Ishikawa (cell line): ENCODE measurements at regions not wholly inside any gene's neighbourhood (a gene's known extent, or its start where the extent isn't known, plus 50 kb on each side); places are given as distances from the start of the nearest gene placed in this dataset.

Experiments
- CEBPB ChIP-seq: IDR thresholded peaks from 2 replicates; pipeline ENCODE4 v1.6.1; 2012
- CREB1 ChIP-seq: IDR thresholded peaks from 2 replicates; pipeline ENCODE4 v1.6.1; 2012; ENCODE audit warnings: low read depth
- EGR1 ChIP-seq: IDR thresholded peaks from 2 replicates; pipeline ENCODE4 v1.6.1; 2012
- EP300 ChIP-seq: IDR thresholded peaks from 2 replicates; pipeline ENCODE4 v1.6.1; 2012; ENCODE audit warnings: borderline replicate concordance
- FOXM1 ChIP-seq: IDR thresholded peaks from 2 replicates; pipeline ENCODE4 v1.6.1; 2012; ENCODE audit warnings: low read depth, borderline replicate concordance
- NFIC ChIP-seq: IDR thresholded peaks from 2 replicates; pipeline ENCODE4 v1.6.1; 2012
- RAD21 ChIP-seq: IDR thresholded peaks from 2 replicates; pipeline ENCODE4 v1.6.1; 2012; ENCODE audit warnings: low read depth
- TAF1 ChIP-seq: IDR thresholded peaks from 2 replicates; pipeline ENCODE4 v1.6.1; 2012; ENCODE audit warnings: low read depth, mild to moderate bottlenecking
- TCF12 ChIP-seq: IDR thresholded peaks from 2 replicates; pipeline ENCODE4 v1.6.1; 2012; ENCODE audit warnings: low read depth
- TEAD4 ChIP-seq: IDR thresholded peaks from 2 replicates; pipeline ENCODE4 v1.6.1; 2012
- YY1 ChIP-seq: IDR thresholded peaks from 2 replicates; pipeline ENCODE4 v1.6.1; 2012; ENCODE audit warnings: low read depth
- ZBTB7A ChIP-seq: IDR thresholded peaks from 2 replicates; pipeline ENCODE4 v1.6.1; 2012; ENCODE audit warnings: low read depth
- TF ChIP-seq, protein P1 (sequence below): IDR thresholded peaks from 2 replicates; pipeline ENCODE4 v1.6.1; 2012; ENCODE audit warnings: low read depth, mild to moderate bottlenecking
- TF ChIP-seq, protein P2 (sequence below): IDR thresholded peaks from 2 replicates; pipeline ENCODE4 v1.6.1; 2012
- TF ChIP-seq, protein P3 (sequence below): IDR thresholded peaks from 2 replicates; pipeline ENCODE4 v1.6.1; 2012

DNA sequence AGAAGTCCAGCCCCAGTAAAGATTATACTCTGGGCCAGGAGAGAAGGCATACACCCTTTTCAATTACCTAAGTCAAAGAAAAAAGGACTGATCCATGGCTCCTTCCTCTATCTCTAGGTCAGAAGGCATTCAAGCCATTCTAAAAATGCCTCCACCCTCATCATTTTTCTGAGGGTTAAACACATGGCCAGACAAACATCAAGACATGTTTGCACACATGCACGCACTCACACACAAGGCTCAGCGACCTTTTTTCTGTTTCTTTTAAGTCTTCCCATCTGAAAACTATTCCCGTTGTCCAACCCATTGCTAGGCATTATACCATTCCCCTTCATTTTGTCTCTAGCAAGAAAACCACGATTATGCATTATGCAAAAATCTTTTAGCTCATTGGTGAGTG is 126.6 kb downstream of the EN1 start:
- no peak for TF ChIP-seq CREB1
- TF ChIP-seq TCF12 = no peak
- TF ChIP-seq TAF1 = no peak
- TF ChIP-seq, protein P1, sequence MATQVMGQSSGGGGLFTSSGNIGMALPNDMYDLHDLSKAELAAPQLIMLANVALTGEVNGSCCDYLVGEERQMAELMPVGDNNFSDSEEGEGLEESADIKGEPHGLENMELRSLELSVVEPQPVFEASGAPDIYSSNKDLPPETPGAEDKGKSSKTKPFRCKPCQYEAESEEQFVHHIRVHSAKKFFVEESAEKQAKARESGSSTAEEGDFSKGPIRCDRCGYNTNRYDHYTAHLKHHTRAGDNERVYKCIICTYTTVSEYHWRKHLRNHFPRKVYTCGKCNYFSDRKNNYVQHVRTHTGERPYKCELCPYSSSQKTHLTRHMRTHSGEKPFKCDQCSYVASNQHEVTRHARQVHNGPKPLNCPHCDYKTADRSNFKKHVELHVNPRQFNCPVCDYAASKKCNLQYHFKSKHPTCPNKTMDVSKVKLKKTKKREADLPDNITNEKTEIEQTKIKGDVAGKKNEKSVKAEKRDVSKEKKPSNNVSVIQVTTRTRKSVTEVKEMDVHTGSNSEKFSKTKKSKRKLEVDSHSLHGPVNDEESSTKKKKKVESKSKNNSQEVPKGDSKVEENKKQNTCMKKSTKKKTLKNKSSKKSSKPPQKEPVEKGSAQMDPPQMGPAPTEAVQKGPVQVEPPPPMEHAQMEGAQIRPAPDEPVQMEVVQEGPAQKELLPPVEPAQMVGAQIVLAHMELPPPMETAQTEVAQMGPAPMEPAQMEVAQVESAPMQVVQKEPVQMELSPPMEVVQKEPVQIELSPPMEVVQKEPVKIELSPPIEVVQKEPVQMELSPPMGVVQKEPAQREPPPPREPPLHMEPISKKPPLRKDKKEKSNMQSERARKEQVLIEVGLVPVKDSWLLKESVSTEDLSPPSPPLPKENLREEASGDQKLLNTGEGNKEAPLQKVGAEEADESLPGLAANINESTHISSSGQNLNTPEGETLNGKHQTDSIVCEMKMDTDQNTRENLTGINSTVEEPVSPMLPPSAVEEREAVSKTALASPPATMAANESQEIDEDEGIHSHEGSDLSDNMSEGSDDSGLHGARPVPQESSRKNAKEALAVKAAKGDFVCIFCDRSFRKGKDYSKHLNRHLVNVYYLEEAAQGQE = no peak
- TF ChIP-seq EP300 = no peak
- TF ChIP-seq EGR1 = no peak
- TF ChIP-seq CEBPB = no peak
- TF ChIP-seq, protein P2, sequence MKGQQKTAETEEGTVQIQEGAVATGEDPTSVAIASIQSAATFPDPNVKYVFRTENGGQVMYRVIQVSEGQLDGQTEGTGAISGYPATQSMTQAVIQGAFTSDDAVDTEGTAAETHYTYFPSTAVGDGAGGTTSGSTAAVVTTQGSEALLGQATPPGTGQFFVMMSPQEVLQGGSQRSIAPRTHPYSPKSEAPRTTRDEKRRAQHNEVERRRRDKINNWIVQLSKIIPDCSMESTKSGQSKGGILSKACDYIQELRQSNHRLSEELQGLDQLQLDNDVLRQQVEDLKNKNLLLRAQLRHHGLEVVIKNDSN = no peak
- TF ChIP-seq ZBTB7A = no peak
- no peak for TF ChIP-seq TEAD4
- TF ChIP-seq FOXM1 = no peak
- TF ChIP-seq YY1 = no peak
- TF ChIP-seq NFIC = no peak
- no peak for TF ChIP-seq RAD21
- TF ChIP-seq, protein P3, sequence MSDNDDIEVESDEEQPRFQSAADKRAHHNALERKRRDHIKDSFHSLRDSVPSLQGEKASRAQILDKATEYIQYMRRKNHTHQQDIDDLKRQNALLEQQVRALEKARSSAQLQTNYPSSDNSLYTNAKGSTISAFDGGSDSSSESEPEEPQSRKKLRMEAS = no peak

DNA sequence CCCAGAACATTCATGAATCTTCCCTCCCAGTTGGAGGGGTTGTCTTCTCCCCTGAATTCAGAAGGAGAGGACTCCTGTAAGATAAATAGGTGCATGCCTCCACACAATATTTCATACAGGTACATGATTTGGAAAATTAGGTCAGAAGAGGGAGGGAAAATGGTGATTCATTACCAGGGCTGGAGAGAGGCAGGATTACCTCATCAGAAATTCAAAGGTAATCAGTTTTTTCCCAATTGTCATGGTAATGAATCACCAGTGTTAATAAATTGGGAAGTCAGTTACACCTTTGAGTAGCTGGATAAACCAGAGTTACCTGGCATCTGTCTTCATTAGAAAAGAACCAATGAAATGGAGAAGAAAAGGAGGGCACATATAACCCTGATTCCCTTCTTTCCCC is 128.5 kb downstream of the EN1 start:
- TF ChIP-seq, protein P3 = no peak
- TF ChIP-seq TAF1 (no peak), NFIC (no peak), RAD21 (no peak), TEAD4 (no peak), EGR1 (no peak), EP300 (no peak), TCF12 (no peak), CREB1 (no peak)
- TF ChIP-seq, protein P1 = no peak

DNA sequence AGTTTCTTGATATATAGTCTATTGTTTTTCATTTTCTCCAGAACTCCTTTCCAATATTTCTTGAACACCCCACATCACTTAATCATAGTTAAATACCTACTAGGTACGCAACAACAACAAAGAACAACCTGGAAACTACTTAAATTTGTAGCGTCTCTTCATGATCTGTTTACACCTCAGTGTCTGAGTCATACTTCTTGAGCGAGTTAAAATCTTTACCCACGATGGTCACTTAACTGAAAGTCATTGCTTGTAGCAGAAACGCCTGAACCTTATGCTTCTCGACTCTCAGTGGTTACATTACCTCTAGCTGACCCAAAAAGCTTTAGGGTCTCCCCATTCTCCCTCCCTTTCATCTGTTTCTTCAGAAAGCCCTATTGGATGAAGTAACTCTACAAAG is 131.3 kb downstream of the EN1 start:
- no peak for TF ChIP-seq RAD21
- TF ChIP-seq, protein P2 = no peak
- no peak for TF ChIP-seq TAF1
- TF ChIP-seq, protein P3 = no peak
- no peak for TF ChIP-seq ZBTB7A
- no peak for TF ChIP-seq TCF12
- TF ChIP-seq, protein P1 = no peak
- TF ChIP-seq NFIC = no peak
- TF ChIP-seq FOXM1 = no peak
- TF ChIP-seq TEAD4 = no peak
- no peak for TF ChIP-seq EP300
- no peak for TF ChIP-seq CREB1
- no peak for TF ChIP-seq YY1
- no peak for TF ChIP-seq CEBPB
- TF ChIP-seq EGR1 = no peak

DNA sequence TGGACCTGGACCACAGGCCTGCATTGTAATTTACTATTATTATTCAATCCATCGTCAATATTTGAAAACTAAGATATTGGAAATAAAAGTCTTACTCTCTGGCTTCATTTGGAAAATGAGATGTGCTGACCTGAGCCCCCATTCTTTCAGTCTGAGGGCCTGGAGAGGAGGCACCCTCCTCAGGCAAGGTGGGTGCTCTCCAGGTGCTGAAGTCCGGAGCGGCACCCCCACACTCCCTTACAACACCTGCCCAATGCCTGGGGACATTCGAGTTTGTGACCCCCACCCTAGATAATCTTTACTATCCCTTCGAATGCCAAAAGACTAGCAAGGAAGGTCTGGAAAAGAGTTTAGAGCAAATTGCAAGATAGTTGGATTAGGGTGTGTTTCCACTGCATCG is 133.3 kb downstream of the EN1 start:
- TF ChIP-seq, protein P2 = no peak
- TF ChIP-seq CEBPB = no peak
- no peak for TF ChIP-seq TEAD4
- no peak for TF ChIP-seq RAD21
- TF ChIP-seq, protein P1 = peak; percentile 57
- TF ChIP-seq EP300 = no peak
